GM23248 (cell line): ENCODE measurements at regions not wholly inside any gene's neighbourhood (a gene's known extent, or its start where the extent isn't known, plus 50 kb on each side); places are given as distances from the start of the nearest gene placed in this dataset.

Source experiments
- EZH2 ChIP-seq: fragments of 200-600 bp; sonication (generic); IDR thresholded peaks from 2 replicates; pipeline ENCODE4 v1.6.1; 2018; ENCODE audit warnings: antibody characterized with exemption, mild to moderate bottlenecking; ENCODE audit not compliant: insufficient read depth, poor library complexity, severe bottlenecking
- EZH2phosphoT487 ChIP-seq: fragments of 200-600 bp; sonication (generic); IDR thresholded peaks from 2 replicates; pipeline ENCODE4 v1.6.1; 2018; ENCODE audit warnings: antibody characterized with exemption, moderate library complexity, mild to moderate bottlenecking, low read depth; ENCODE audit not compliant: insufficient read depth

DNA sequence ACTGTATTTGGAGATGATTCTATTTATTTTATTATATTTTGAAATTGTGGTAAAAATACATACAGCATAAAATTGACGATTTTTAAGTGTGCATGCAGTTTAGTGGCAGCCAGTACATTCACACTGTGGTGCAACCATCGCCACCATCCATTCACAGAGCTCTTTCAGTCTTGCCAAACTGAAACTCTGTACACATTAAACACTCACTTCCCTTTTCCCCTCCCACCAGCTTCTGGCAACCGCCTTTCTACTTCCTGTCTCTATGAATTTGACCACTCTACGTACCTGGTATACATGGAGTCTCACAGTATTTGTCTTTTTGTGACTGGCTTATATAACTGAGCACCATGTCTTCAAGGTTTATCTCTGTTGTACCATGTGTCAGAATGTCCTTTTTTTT is 303.3 kb upstream of the ATP10A start:
- TF ChIP-seq EZH2phosphoT487 (no peak), EZH2 (no peak)
